NCI-H345 treated with DMSO at 0.1 percent for 48 hours (cell line): ENCODE measurements at regions not wholly inside any gene's neighbourhood (a gene's known extent, or its start where the extent isn't known, plus 50 kb on each side); places are given as distances from the start of the nearest gene placed in this dataset.
"Not testable (repeated sequence)": the region's sequence is repeated elsewhere in the genome, so short reads cannot be mapped to it uniquely, and the experiment has no call there.

ENCODE experiments used
- DNase-seq: peaks from one replicate; lab custom pipeline; 2025; ENCODE audit not compliant: unreplicated experiment; lab: John Stamatoyannopoulos, UW

GRCh38 chr2:220783671-220784070 lies 788.4 kb downstream of the EPHA4 start:
- DNase-seq, result no peak

- DNase-seq, result peak; percentile 51
Measured at GRCh38 chr2:220785178-220785577, 786.9 kb downstream of the EPHA4 start.

GRCh38 chr2:220786216-220786615 lies 785.9 kb downstream of the EPHA4 start:
- no peak for DNase-seq

GRCh38 chr2:220787251-220787650 lies 784.9 kb downstream of the EPHA4 start:
- DNase-seq, result no peak

- no peak for DNase-seq
Measured at GRCh38 chr2:220789961-220790360, 782.1 kb downstream of the EPHA4 start.

- DNase-seq, result no peak
Measured at GRCh38 chr2:220795705-220796104, 776.4 kb downstream of the EPHA4 start.

GRCh38 chr2:220811115-220811514 lies 761.0 kb downstream of the EPHA4 start:
- DNase-seq, result no peak

- DNase-seq, result no peak
Measured at GRCh38 chr2:220811952-220812570, 760.0 kb downstream of the EPHA4 start.

GRCh38 chr2:220814441-220814840 lies 757.7 kb downstream of the EPHA4 start:
- DNase-seq, result no peak

- DNase-seq, result no peak
Measured at GRCh38 chr2:220815698-220816097, 756.4 kb downstream of the EPHA4 start.

- no peak for DNase-seq
Measured at GRCh38 chr2:220821683-220822082, 750.4 kb downstream of the EPHA4 start.

GRCh38 chr2:220823590-220823989 lies 748.5 kb downstream of the EPHA4 start:
- DNase-seq, result not testable (repeated sequence)

- no peak for DNase-seq
Measured at GRCh38 chr2:220833446-220833845, 738.7 kb downstream of the EPHA4 start.

- no peak for DNase-seq
Measured at GRCh38 chr2:220835583-220835982, 736.5 kb downstream of the EPHA4 start.

GRCh38 chr2:220837226-220837625 lies 734.9 kb downstream of the EPHA4 start:
- DNase-seq, result no peak

- no peak for DNase-seq
Measured at GRCh38 chr2:220842901-220843665, 729.0 kb downstream of the EPHA4 start.

GRCh38 chr2:220845766-220846273 lies 726.3 kb downstream of the EPHA4 start:
- no peak for DNase-seq

- no peak for DNase-seq
Measured at GRCh38 chr2:220847006-220847405, 725.1 kb downstream of the EPHA4 start.

GRCh38 chr2:220847589-220847988 lies 724.5 kb downstream of the EPHA4 start:
- peak; percentile 46 for DNase-seq

- DNase-seq, result no peak
Measured at GRCh38 chr2:220849433-220849832, 722.7 kb downstream of the EPHA4 start.

- DNase-seq, result no peak
Measured at GRCh38 chr2:220850116-220850515, 722.0 kb downstream of the EPHA4 start.

- DNase-seq, result no peak
Measured at GRCh38 chr2:220855296-220855695, 716.8 kb downstream of the EPHA4 start.
